ENCODE measurements at regions not wholly inside any gene's neighbourhood (a gene's known extent, or its start where the extent isn't known, plus 50 kb on each side); places are given as distances from the start of the nearest gene placed in this dataset.
"Not testable (repeated sequence)": the region's sequence is repeated elsewhere in the genome, so short reads cannot be mapped to it uniquely, and the experiment has no call there.

GRCh38 chr2:90139046-90139445 lies 1447.6 kb downstream of the RPIA start:
- TF ChIP-seq POLR2AphosphoS5 (IDR thresholded peaks at IDR 0.05; ENCODE audit: borderline replicate concordance, low read depth, low read length); EZH2 (IDR thresholded peaks at IDR 0.05): not testable (repeated sequence)

Measured in SK-N-MC (cell line).